ENCODE measurements at regions not wholly inside any gene's neighbourhood (a gene's known extent, or its start where the extent isn't known, plus 50 kb on each side); places are given as distances from the start of the nearest gene placed in this dataset.

DNA sequence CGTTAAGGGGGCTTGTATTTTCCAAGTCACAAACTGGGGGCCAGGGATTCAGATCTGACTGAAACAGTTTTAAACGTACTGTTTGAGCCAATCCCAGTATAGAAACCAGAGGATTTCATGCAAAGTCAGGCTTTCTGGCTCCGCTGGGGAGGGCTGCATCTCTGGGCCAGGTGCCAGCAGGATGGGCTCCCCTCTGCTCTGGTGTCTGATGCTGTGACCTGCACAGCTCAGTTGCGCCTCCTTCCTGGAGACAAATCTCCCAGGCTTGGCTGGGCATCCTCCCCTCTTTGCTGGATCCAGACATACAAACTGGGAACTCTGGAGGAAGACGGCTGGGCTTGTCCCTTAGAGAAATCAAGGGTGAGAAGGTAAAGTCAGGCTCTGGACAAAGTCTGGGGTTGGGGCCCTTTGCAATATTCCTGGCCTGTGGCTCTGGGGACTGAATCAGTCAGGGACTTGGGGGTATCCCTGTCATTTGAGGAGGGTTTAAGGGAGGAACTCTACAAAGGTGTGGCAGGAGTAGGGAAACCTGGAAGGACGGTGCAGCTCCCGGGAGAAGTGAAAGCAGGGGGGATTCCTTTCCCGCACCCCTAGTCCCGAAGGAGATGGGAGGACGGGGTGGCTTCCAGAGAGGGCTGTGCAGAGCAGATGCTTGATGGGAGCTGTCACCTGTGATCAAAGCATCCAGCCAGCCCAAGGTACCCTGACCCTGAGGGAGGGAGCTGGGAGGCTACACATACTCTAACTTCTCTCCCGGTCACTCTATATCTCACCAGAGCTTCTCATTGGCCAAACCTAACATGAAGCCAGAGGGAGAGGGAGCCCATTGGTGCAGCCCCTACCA is 114.8 kb upstream of the ATP2B2 start:
- Mint-ChIP-seq H3K4me1 (ENCODE audit: low read depth, unreplicated experiment) (no peaks in the 10 kb centered on the region), H3K9me3 (ENCODE audit: low read depth, unreplicated experiment) (no peaks in the 10 kb centered on the region), H3K36me3 (ENCODE audit: insufficient read depth, unreplicated experiment) (no peaks in the 10 kb centered on the region), H3K27me3 (ENCODE audit: unreplicated experiment) (peaks cover 100% of the 10 kb centered on the region), H3K27ac (ENCODE audit: unreplicated experiment) (no peak overlapping the region), H3K4me3 (ENCODE audit: low read depth, unreplicated experiment) (no peak overlapping the region)
- intact Hi-C loops (cut with micrococcal nuclease; ENCODE audit: unreplicated experiment), result loop anchor here (5.0 kb wide), 1 partner anchor 203 kb away; no protein-coding TSS in a partner anchor
- DNase-seq, result no peak
- CTCF ChIA-PET, result interaction anchor here (0.5 kb wide), 1 partner anchor 113 kb away, joined by 3 read pairs; no protein-coding TSS in a partner anchor
- no peak for TF ChIP-seq CTCF (IDR thresholded peaks at IDR 0.05; ENCODE audit: unreplicated experiment)
- BruUV-seq (replicated peaks), result no TSS peak

GRCh38 chr3:10620833-10621082 is 115.4 kb upstream of the ATP2B2 start:
- Mint-ChIP-seq H3K36me3 (ENCODE audit: insufficient read depth, unreplicated experiment) (no peaks in the 10 kb centered on the region), H3K4me3 (ENCODE audit: low read depth, unreplicated experiment) (no peak overlapping the region), H3K9me3 (ENCODE audit: low read depth, unreplicated experiment) (no peaks in the 10 kb centered on the region), H3K27ac (ENCODE audit: unreplicated experiment) (no peak overlapping the region), H3K27me3 (ENCODE audit: unreplicated experiment) (peaks cover 100% of the 10 kb centered on the region), H3K4me1 (ENCODE audit: low read depth, unreplicated experiment) (no peaks in the 10 kb centered on the region)
- CTCF ChIA-PET, result interaction anchor here (0.5 kb wide), 1 partner anchor 114 kb away, joined by 3 read pairs; no protein-coding TSS in a partner anchor
- DNase-seq, result no peak
- TF ChIP-seq CTCF (IDR thresholded peaks at IDR 0.05; ENCODE audit: unreplicated experiment), result no peak
- BruUV-seq (replicated peaks), result no TSS peak
- intact Hi-C loops (cut with micrococcal nuclease; ENCODE audit: unreplicated experiment), result loop anchor here (5.0 kb wide), 1 partner anchor 203 kb away; no protein-coding TSS in a partner anchor

GRCh38 chr3:10623578-10624275 is 118.3 kb upstream of the ATP2B2 start:
- H3K4me3 Mint-ChIP-seq (ENCODE audit: low read depth, unreplicated experiment), result no peak overlapping the region
- no peak for DNase-seq
- intact Hi-C loops (cut with micrococcal nuclease; ENCODE audit: unreplicated experiment), result loop anchor here (5.0 kb wide), 1 partner anchor 206 kb away; no protein-coding TSS in a partner anchor
- no peak overlapping the region for H3K27ac Mint-ChIP-seq (ENCODE audit: unreplicated experiment)
- H3K27me3 Mint-ChIP-seq (ENCODE audit: unreplicated experiment), result peaks cover 100% of the 10 kb centered on the region
- no peaks in the 10 kb centered on the region for H3K9me3 Mint-ChIP-seq (ENCODE audit: low read depth, unreplicated experiment)
- H3K4me1 Mint-ChIP-seq (ENCODE audit: low read depth, unreplicated experiment), result peaks cover 10% of the 10 kb centered on the region
- no TSS peak for BruUV-seq (replicated peaks)
- no peak for TF ChIP-seq CTCF (IDR thresholded peaks at IDR 0.05; ENCODE audit: unreplicated experiment)
- no peaks in the 10 kb centered on the region for H3K36me3 Mint-ChIP-seq (ENCODE audit: insufficient read depth, unreplicated experiment)
- CTCF ChIA-PET, result no interaction called here

GRCh38 chr3:10625323-10625722 is 119.9 kb upstream of the ATP2B2 start:
- CTCF ChIA-PET, result no interaction called here
- intact Hi-C loops (cut with micrococcal nuclease; ENCODE audit: unreplicated experiment), result no loop called here
- no peak for DNase-seq
- no peak overlapping the region for H3K27ac Mint-ChIP-seq (ENCODE audit: unreplicated experiment)
- peaks cover 10% of the 10 kb centered on the region for H3K4me1 Mint-ChIP-seq (ENCODE audit: low read depth, unreplicated experiment)
- no peaks in the 10 kb centered on the region for H3K36me3 Mint-ChIP-seq (ENCODE audit: insufficient read depth, unreplicated experiment)
- BruUV-seq (replicated peaks), result no TSS peak
- peaks cover 100% of the 10 kb centered on the region for H3K27me3 Mint-ChIP-seq (ENCODE audit: unreplicated experiment)
- no peak overlapping the region for H3K4me3 Mint-ChIP-seq (ENCODE audit: low read depth, unreplicated experiment)
- H3K9me3 Mint-ChIP-seq (ENCODE audit: low read depth, unreplicated experiment), result no peaks in the 10 kb centered on the region
- TF ChIP-seq CTCF (IDR thresholded peaks at IDR 0.05; ENCODE audit: unreplicated experiment), result no peak
